ENCODE measurements at regions not wholly inside any gene's neighbourhood (a gene's known extent, or its start where the extent isn't known, plus 50 kb on each side); places are given as distances from the start of the nearest gene placed in this dataset.
"Not testable (repeated sequence)": the region's sequence is repeated elsewhere in the genome, so short reads cannot be mapped to it uniquely, and the experiment has no call there.

GRCh38 chr3:35120026-35120425 lies 519.3 kb upstream of the ARPP21 start:
- Mint-ChIP-seq H3K27me3 (no peaks in the 10 kb centered on the region), H3K4me3 (no peak overlapping the region), H3K4me1 (no peaks in the 10 kb centered on the region), H3K9me3 (peaks cover 5% of the 10 kb centered on the region), H3K27ac (no peak overlapping the region), H3K36me3 (ENCODE audit: low read depth) (no peaks in the 10 kb centered on the region)
- no peak for DNase-seq
- ATAC-seq = no peak

- peaks cover 14% of the 10 kb centered on the region for H3K9me3 Mint-ChIP-seq
- H3K27ac Mint-ChIP-seq = no peak overlapping the region
- no peaks in the 10 kb centered on the region for H3K36me3 Mint-ChIP-seq (ENCODE audit: low read depth)
- DNase-seq (no peak), ATAC-seq (no peak)
- no peaks in the 10 kb centered on the region for H3K27me3 Mint-ChIP-seq
- no peak overlapping the region for H3K4me3 Mint-ChIP-seq
- no peaks in the 10 kb centered on the region for H3K4me1 Mint-ChIP-seq
Observed at GRCh38 chr3:35137612-35138011, 501.7 kb upstream of the ARPP21 start.

GRCh38 chr3:35141406-35141805 lies 497.9 kb upstream of the ARPP21 start:
- H3K4me3 Mint-ChIP-seq = no peak overlapping the region
- ATAC-seq = no peak
- peaks cover 10% of the 10 kb centered on the region for H3K9me3 Mint-ChIP-seq

GRCh38 chr3:35144011-35144410 lies 495.3 kb upstream of the ARPP21 start:
- no peak overlapping the region for H3K4me3 Mint-ChIP-seq
- no peaks in the 10 kb centered on the region for H3K4me1 Mint-ChIP-seq
- DNase-seq (no peak), ATAC-seq (no peak)
- peaks cover 17% of the 10 kb centered on the region for H3K9me3 Mint-ChIP-seq
- H3K27ac Mint-ChIP-seq = no peak overlapping the region
- H3K27me3 Mint-ChIP-seq = no peaks in the 10 kb centered on the region
- no peaks in the 10 kb centered on the region for H3K36me3 Mint-ChIP-seq (ENCODE audit: low read depth)

More at GRCh38 chr3:35141406-35141805, 497.9 kb upstream of the ARPP21 start:
- H3K4me1 Mint-ChIP-seq = no peaks in the 10 kb centered on the region
- no peaks in the 10 kb centered on the region for H3K27me3 Mint-ChIP-seq
- DNase-seq = no peak
- no peaks in the 10 kb centered on the region for H3K36me3 Mint-ChIP-seq (ENCODE audit: low read depth)
- no peak overlapping the region for H3K27ac Mint-ChIP-seq

- not testable (repeated sequence) for H3K4me1 Mint-ChIP-seq; H3K27me3 Mint-ChIP-seq; H3K9me3 Mint-ChIP-seq; ATAC-seq; H3K36me3 Mint-ChIP-seq (ENCODE audit: low read depth); H3K4me3 Mint-ChIP-seq; H3K27ac Mint-ChIP-seq; DNase-seq
Observed at GRCh38 chr3:35146256-35147035, 492.9 kb upstream of the ARPP21 start.

GRCh38 chr3:35183927-35184675 lies 455.2 kb upstream of the ARPP21 start:
- Mint-ChIP-seq H3K27me3 (no peaks in the 10 kb centered on the region), H3K36me3 (ENCODE audit: low read depth) (no peaks in the 10 kb centered on the region), H3K4me1 (no peaks in the 10 kb centered on the region), H3K27ac (no peak overlapping the region), H3K9me3 (peaks cover 28% of the 10 kb centered on the region), H3K4me3 (no peak overlapping the region)
- ATAC-seq = no peak
- no peak for DNase-seq

- ATAC-seq = no peak
- Mint-ChIP-seq H3K4me3 (no peak overlapping the region), H3K9me3 (peaks cover 23% of the 10 kb centered on the region), H3K36me3 (ENCODE audit: low read depth) (no peaks in the 10 kb centered on the region), H3K27ac (no peak overlapping the region), H3K27me3 (no peaks in the 10 kb centered on the region), H3K4me1 (no peaks in the 10 kb centered on the region)
- DNase-seq = no peak
Observed at GRCh38 chr3:35184775-35185174, 454.6 kb upstream of the ARPP21 start.

- H3K4me1 Mint-ChIP-seq = no peaks in the 10 kb centered on the region
- peaks cover 11% of the 10 kb centered on the region for H3K9me3 Mint-ChIP-seq
- H3K27ac Mint-ChIP-seq = no peak overlapping the region
- no peak overlapping the region for H3K4me3 Mint-ChIP-seq
- ATAC-seq (no peak), DNase-seq (no peak)
- H3K27me3 Mint-ChIP-seq = no peaks in the 10 kb centered on the region
- H3K36me3 Mint-ChIP-seq (ENCODE audit: low read depth) = no peaks in the 10 kb centered on the region
Observed at GRCh38 chr3:35187908-35188307, 451.4 kb upstream of the ARPP21 start.

- no peak for DNase-seq
- Mint-ChIP-seq H3K27me3 (no peaks in the 10 kb centered on the region), H3K36me3 (ENCODE audit: low read depth) (no peaks in the 10 kb centered on the region), H3K4me3 (no peak overlapping the region), H3K9me3 (no peaks in the 10 kb centered on the region), H3K27ac (no peak overlapping the region), H3K4me1 (no peaks in the 10 kb centered on the region)
- ATAC-seq = no peak
Observed at GRCh38 chr3:35194666-35195065, 444.7 kb upstream of the ARPP21 start.

- Mint-ChIP-seq H3K36me3 (ENCODE audit: low read depth) (no peaks in the 10 kb centered on the region), H3K4me3 (no peak overlapping the region), H3K4me1 (no peaks in the 10 kb centered on the region), H3K27me3 (no peaks in the 10 kb centered on the region), H3K27ac (no peak overlapping the region), H3K9me3 (peaks cover 3% of the 10 kb centered on the region)
- no peak for ATAC-seq
- DNase-seq = no peak
Observed at GRCh38 chr3:35198857-35199256, 440.5 kb upstream of the ARPP21 start.

GRCh38 chr3:35200056-35200455 lies 439.3 kb upstream of the ARPP21 start:
- Mint-ChIP-seq H3K4me1 (no peaks in the 10 kb centered on the region), H3K27ac (no peak overlapping the region), H3K36me3 (ENCODE audit: low read depth) (no peaks in the 10 kb centered on the region), H3K9me3 (peaks cover 3% of the 10 kb centered on the region), H3K27me3 (no peaks in the 10 kb centered on the region), H3K4me3 (no peak overlapping the region)
- no peak for DNase-seq
- ATAC-seq = no peak

GRCh38 chr3:35201211-35201610 lies 438.1 kb upstream of the ARPP21 start:
- no peak for ATAC-seq
- no peaks in the 10 kb centered on the region for H3K4me1 Mint-ChIP-seq
- H3K4me3 Mint-ChIP-seq = no peak overlapping the region
- no peak overlapping the region for H3K27ac Mint-ChIP-seq
- no peaks in the 10 kb centered on the region for H3K36me3 Mint-ChIP-seq (ENCODE audit: low read depth)
- DNase-seq = no peak
- H3K27me3 Mint-ChIP-seq = no peaks in the 10 kb centered on the region
- peaks cover 3% of the 10 kb centered on the region for H3K9me3 Mint-ChIP-seq

GRCh38 chr3:35215525-35216500 lies 423.5 kb upstream of the ARPP21 start:
- no peak overlapping the region for H3K4me3 Mint-ChIP-seq

GRCh38 chr3:35216501-35217266 lies 422.6 kb upstream of the ARPP21 start:
- H3K4me1 Mint-ChIP-seq = no peaks in the 10 kb centered on the region
- ATAC-seq (no peak), DNase-seq (no peak)
- no peak overlapping the region for H3K27ac Mint-ChIP-seq
- no peaks in the 10 kb centered on the region for H3K9me3 Mint-ChIP-seq
- H3K4me3 Mint-ChIP-seq = no peak overlapping the region
- H3K27me3 Mint-ChIP-seq = no peaks in the 10 kb centered on the region
- no peaks in the 10 kb centered on the region for H3K36me3 Mint-ChIP-seq (ENCODE audit: low read depth)

More at GRCh38 chr3:35215525-35216500, 423.5 kb upstream of the ARPP21 start:
- DNase-seq (no peak), ATAC-seq (no peak)
- no peak overlapping the region for H3K27ac Mint-ChIP-seq
- no peaks in the 10 kb centered on the region for H3K4me1 Mint-ChIP-seq
- no peaks in the 10 kb centered on the region for H3K27me3 Mint-ChIP-seq
- H3K36me3 Mint-ChIP-seq (ENCODE audit: low read depth) = no peaks in the 10 kb centered on the region
- no peaks in the 10 kb centered on the region for H3K9me3 Mint-ChIP-seq

Data from activated naive CD8-positive, alpha-beta T cell treated with anti-CD3 and anti-CD28 coated beads, Interleukin-2, amount 50 U/mL, for 24 hours (primary cell).